ENCODE measurements at regions not wholly inside any gene's neighbourhood (a gene's known extent, or its start where the extent isn't known, plus 50 kb on each side); places are given as distances from the start of the nearest gene placed in this dataset.

- DNase-seq: peak; percentile 74
Measured at GRCh38 chr6:106918115-106918514, 56.4 kb downstream of the CD24 start.

GRCh38 chr6:106916891-106917290 is 57.6 kb downstream of the CD24 start:
- no peak for DNase-seq

- DNase-seq: no peak
Measured at GRCh38 chr6:106913676-106914280, 60.8 kb downstream of the CD24 start.

- no peak for DNase-seq
Measured at GRCh38 chr6:106913111-106913510, 61.4 kb downstream of the CD24 start.

- no peak for DNase-seq
Measured at GRCh38 chr6:106912091-106912490, 62.4 kb downstream of the CD24 start.

- peak; percentile 37 for DNase-seq
Measured at GRCh38 chr6:106910999-106911949, 63.3 kb downstream of the CD24 start.

GRCh38 chr6:106908386-106908840 is 66.1 kb downstream of the CD24 start:
- DNase-seq: no peak

DNA sequence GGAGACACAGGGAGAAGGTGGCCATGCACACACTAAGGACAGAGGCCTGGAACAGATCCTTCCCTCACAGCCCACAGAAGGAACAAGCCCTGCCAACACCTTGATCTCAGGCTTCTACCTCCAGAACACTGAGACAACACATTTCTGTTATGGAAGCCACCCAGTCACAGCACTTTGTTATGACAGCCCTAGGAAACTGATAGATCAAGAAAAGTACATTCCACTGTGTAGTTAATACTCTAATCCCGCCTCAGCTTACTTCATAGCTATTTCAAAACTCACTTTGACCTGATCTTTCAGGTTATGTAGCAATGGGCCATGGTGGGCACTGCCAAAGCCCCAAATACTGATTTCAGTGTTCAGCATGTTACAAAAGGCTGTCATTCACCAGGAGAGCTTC is 66.8 kb downstream of the CD24 start:
- no peak for DNase-seq

DNA sequence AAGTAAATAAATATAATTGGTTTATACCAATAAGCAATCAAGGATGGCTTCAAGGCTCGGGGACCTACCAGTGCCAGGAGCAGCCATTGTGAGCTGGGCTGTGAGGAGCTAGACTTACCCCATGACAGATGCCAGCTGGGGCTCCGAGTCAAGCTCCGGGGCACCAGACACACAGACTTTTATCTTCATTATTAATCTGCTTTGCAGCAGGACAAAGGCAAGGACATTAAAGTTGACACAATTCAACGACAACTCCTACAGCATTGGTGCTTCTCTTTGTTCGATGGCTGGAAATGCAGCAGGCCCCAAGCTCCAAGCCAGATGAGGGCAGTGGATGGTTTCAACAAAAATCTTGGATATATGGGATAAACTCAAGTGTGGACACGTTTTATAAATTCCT is 68.3 kb downstream of the CD24 start:
- DNase-seq: no peak

- DNase-seq: no peak
Measured at GRCh38 chr6:106903299-106903698, 71.2 kb downstream of the CD24 start.

DNA sequence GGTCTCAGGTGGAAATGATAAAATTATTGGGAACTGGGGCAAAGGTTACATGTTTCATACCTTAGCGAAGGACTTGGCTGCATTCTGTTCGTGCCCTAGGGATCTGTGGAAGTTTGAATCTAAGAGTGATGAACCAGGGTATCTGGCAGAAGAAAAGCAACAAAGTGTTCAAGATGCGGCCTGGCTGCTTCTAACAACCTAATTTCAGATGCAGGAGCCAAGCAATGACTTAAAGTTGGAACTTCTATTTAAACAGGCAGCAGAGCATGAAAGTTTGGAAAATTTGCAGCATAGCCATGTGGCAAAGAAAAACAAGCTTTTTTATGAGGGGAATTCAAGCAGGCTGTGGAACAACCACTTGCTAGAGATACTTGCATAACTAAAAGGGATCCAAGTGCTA is 73.5 kb downstream of the CD24 start:
- no peak for DNase-seq

GRCh38 chr6:106899697-106900096 is 74.8 kb downstream of the CD24 start:
- DNase-seq: no peak

DNA sequence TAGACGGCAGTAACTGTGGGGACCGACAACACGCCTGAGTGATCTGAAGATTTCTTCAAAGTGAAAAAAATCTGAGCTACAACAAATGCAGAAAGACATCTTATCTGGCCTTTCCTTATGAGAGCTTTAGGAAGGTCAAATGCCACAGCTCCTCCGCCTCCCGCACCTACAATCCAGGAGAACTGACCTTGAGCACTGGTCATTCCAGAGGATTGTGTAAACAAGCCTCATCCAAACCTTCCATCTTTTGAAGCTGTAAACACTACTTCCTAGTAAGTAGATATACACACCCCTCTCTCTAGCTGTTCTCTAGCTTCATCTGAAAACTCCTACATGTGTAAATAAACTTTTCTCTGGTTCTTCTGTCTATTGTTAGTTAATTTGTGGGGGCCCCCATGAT is 76.9 kb downstream of the CD24 start:
- DNase-seq: no peak

DNA sequence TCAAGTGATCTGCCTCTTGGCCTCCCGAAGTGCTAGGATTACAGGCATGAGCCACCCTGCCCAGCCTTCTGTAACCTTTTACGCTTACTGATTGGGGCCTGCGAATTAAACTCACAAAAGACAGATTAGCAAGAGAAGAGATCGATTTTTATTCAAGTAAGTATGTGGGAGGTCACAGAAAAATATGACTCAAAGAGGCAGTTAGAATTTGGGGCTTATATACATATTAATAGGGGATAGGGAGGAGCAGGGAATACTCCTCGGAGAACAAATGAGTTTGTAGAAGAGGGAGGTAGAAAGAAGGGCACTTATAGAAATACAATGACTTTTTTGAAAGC is 78.9 kb downstream of the CD24 start:
- DNase-seq: no peak

GRCh38 chr6:106894978-106895702 is 79.4 kb downstream of the CD24 start:
- DNase-seq: no peak

DNA sequence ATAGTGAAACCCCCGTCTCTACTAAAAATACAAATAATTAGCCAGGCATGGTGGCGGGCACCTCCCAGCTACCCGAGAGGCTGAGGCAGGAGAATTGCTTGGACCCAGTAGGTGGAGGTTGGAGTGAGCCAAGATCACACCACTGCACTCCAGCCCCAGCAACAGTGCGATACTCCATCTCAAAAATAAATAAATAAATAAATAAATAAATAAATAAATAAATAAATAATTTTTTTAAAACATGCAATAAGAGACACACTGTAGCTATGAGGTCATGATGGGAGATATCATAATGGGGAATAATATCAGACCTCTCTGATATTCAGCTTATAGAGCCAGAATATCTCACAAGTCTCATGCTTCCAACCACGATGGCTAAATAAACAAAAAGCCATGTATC is 82.3 kb downstream of the CD24 start:
- DNase-seq: no peak

GRCh38 chr6:106890447-106890846 is 84.1 kb downstream of the CD24 start:
- DNase-seq: no peak

GRCh38 chr6:106889692-106890091 is 84.8 kb downstream of the CD24 start:
- no peak for DNase-seq

GRCh38 chr6:106886922-106887797 is 87.4 kb downstream of the CD24 start:
- DNase-seq: no peak

GRCh38 chr6:106886081-106886843 is 88.3 kb downstream of the CD24 start:
- DNase-seq: no peak

DNA sequence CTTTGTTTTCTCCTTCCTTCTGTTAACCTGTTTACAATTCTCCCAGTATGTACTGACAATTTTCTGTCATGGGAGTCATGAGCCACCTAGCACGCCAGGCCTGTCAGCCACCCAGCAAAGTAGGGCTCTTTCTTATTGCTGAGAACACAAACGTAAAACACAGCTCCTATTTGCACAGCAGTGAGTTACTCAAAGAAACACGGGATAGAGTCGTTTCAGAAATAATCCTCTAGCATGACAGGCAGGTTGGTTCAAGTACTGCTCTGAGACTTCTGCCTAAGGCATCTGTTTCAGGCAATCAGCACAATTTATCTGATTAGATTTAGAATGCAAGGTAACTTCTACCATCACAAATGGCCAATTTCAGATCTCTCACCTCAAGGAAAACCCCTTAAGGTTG is 88.8 kb downstream of the CD24 start:
- DNase-seq: no peak

DNA sequence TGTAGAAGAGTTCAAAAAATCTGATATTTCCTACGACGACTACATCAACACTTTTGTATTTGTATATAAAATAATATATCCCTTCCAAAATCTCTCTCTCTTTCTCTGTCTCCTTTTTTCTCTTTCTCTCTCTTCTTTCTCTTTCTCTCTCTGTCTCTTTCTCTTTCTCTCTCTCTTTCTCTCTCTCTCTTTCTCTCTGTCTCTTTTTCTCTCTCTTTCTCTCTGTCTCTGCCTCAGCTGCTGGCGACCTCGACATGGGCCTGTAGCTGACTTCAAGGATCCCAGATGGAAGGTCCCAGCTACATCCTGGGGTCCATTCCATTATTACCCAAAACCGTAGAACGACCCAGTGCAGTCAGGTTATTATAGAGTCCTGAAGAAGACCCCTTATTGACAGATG is 90.0 kb downstream of the CD24 start:
- no peak for DNase-seq
